ENCODE measurements at regions not wholly inside any gene's neighbourhood (a gene's known extent, or its start where the extent isn't known, plus 50 kb on each side); places are given as distances from the start of the nearest gene placed in this dataset.
"Not testable (repeated sequence)": the region's sequence is repeated elsewhere in the genome, so short reads cannot be mapped to it uniquely, and the experiment has no call there.

DNA sequence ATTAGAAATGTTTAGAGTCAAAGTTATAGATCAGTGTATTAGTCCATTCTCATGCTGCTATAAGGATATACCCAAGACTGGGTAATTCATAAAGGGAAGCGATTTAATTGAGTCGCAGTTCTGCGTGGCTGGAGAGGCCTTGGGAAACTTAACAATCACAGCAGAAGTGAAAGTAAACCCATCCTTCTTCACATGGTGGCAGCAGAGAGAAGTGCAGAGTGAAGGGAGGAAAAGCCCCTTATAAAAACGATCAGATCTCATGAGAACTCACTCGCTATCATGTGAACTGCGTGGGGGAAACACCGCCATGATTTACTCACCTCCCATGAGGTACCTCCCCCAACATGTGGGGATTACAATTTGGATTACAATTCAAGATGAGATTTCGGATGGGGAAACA, 871.5 kb downstream of the DIPK2A start:
- Histone ChIP-seq H3K4me1 (no peaks in the 10 kb centered on the region), H3K27ac (no peak overlapping the region), H3K36me3 (ENCODE audit: insufficient read depth in 1 of 2, low read depth in 1 of 2) (no peaks in the 10 kb centered on the region), H3K4me3 (no peak overlapping the region), H3K27me3 (ENCODE audit: insufficient read depth in 3 of 3, low read length in 2 of 3) (no peaks in the 10 kb centered on the region), H3K9me3 (peaks cover 8% of the 10 kb centered on the region)
- DNase-seq (no peak), ATAC-seq (no peak)
- WGBS, 3 donors: 75 to 89% (median 86%) methylated on average over 8 of the region's 8 CpGs
- TF ChIP-seq, protein P1, sequence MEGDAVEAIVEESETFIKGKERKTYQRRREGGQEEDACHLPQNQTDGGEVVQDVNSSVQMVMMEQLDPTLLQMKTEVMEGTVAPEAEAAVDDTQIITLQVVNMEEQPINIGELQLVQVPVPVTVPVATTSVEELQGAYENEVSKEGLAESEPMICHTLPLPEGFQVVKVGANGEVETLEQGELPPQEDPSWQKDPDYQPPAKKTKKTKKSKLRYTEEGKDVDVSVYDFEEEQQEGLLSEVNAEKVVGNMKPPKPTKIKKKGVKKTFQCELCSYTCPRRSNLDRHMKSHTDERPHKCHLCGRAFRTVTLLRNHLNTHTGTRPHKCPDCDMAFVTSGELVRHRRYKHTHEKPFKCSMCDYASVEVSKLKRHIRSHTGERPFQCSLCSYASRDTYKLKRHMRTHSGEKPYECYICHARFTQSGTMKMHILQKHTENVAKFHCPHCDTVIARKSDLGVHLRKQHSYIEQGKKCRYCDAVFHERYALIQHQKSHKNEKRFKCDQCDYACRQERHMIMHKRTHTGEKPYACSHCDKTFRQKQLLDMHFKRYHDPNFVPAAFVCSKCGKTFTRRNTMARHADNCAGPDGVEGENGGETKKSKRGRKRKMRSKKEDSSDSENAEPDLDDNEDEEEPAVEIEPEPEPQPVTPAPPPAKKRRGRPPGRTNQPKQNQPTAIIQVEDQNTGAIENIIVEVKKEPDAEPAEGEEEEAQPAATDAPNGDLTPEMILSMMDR (IDR thresholded peaks at IDR 0.05): no peak
- intact Hi-C loops (cut with DNase I): no loop called here

DNA sequence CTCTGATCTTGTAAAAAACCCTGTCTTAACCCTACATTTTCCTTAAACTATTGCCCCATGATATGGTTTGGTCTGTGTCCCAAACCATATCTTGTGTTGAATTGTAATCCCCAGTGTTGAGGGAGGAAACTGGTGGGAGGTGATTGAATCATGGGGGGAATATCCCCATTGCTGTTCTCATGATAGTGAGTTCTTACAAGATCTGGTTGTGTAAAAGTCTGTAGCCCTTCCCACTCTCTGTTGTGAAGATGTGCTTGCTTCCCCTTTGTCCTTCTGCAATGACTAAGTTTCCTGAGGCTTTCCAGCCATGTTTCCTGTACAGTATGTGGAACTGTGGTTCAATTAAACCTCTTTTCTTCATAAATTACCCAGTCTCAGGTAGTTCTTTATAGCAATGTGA, 881.4 kb downstream of the DIPK2A start:
- intact Hi-C loops (cut with DNase I): no loop called here
- Histone ChIP-seq H3K27ac (no peak overlapping the region), H3K27me3 (ENCODE audit: insufficient read depth in 3 of 3, low read length in 2 of 3) (no peaks in the 10 kb centered on the region), H3K36me3 (ENCODE audit: insufficient read depth in 1 of 2, low read depth in 1 of 2) (no peaks in the 10 kb centered on the region), H3K9me3 (no peaks in the 10 kb centered on the region), H3K4me1 (no peaks in the 10 kb centered on the region), H3K4me3 (no peak overlapping the region)
- TF ChIP-seq, protein P1 (IDR thresholded peaks at IDR 0.05): no peak
- ATAC-seq (no peak), DNase-seq (no peak)

DNA sequence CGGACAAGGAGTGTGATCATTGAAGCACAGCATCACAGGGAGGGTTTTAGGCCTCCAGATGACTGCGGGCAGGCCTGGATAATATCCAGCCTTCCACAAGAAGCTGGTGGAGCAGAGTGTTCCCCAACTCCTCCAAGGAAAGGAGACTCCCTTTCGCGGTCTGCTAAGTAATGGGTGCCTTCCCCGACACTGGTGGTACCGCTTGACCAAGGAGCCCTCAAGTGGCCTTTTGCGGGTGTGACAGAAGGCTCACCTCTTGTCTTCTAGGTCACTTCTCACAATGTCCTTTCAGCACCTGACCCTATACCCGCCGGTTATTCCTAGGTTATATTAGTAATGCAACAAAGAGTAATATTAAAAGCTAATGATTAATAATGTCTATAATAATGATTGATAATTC, 882.4 kb downstream of the DIPK2A start:
- H3K36me3 ChIP-seq (ENCODE audit: insufficient read depth in 1 of 2, low read depth in 1 of 2); ATAC-seq; H3K27me3 ChIP-seq (ENCODE audit: insufficient read depth in 3 of 3, low read length in 2 of 3); H3K4me1 ChIP-seq; H3K4me3 ChIP-seq; H3K27ac ChIP-seq; DNase-seq; intact Hi-C loops (cut with DNase I); H3K9me3 ChIP-seq: not testable (repeated sequence)
- WGBS, 3 donors: 94 to 97% (median 96%) methylated on average over 9 of the region's 9 CpGs

DNA sequence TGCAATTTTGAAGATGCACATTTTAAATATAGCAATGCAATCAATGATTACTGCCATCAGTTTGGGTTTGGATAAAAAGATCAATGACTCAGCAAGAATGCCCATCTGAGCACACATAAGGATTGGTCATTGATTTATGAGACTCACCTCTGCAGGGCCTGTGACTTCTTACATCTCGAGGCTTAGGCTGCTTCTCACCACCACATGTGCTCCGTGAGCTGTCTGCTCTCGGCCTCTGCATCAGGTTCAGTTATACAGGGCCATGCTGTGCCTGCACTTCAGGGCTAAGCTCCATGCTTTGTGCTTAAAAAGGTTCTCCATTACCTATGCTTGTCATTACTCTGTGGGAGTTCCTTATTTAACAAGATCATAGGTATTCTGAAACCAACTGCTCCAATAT, 887.5 kb downstream of the DIPK2A start:
- TF ChIP-seq, protein P1 (IDR thresholded peaks at IDR 0.05): no peak
- ATAC-seq: no peak
- no peak for DNase-seq
- no peaks in the 10 kb centered on the region for H3K4me1 ChIP-seq
- WGBS, 3 donors: 67 to 74% (median 71%) methylated on average over 3 of the region's 3 CpGs
- intact Hi-C loops (cut with DNase I): no loop called here
- no peak overlapping the region for H3K4me3 ChIP-seq
- H3K9me3 ChIP-seq: no peaks in the 10 kb centered on the region
- no peaks in the 10 kb centered on the region for H3K36me3 ChIP-seq (ENCODE audit: insufficient read depth in 1 of 2, low read depth in 1 of 2)
- H3K27ac ChIP-seq: no peak overlapping the region
- H3K27me3 ChIP-seq (ENCODE audit: insufficient read depth in 3 of 3, low read length in 2 of 3): no peaks in the 10 kb centered on the region

DNA sequence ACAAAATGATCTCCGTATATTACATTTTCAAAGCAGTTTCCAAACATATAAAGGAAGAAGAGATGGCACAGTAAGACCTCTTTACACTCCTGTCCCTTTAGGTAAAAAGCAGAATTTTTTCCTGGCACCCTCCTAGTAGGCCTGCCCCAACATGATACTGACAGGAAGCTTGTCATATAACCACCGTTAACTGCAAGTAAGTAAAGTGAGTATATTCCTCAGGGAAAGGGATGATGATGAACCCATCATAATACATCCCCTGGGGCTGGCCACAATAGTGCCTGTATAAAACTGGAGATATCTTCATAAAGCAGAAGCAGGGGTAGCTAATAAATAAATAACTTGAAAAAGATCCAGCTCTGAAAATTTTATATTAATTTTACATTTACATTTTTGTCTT, 893.0 kb downstream of the DIPK2A start:
- no peak for ATAC-seq
- 60 to 73% (median 60%) methylated on average over 2 of the region's 2 CpGs for WGBS, 3 donors

More for the DNA sequence above, 893.0 kb downstream of the DIPK2A start:
- TF ChIP-seq, protein P1 (IDR thresholded peaks at IDR 0.05): no peak
- Histone ChIP-seq H3K4me3 (no peak overlapping the region), H3K27ac (no peak overlapping the region), H3K36me3 (ENCODE audit: insufficient read depth in 1 of 2, low read depth in 1 of 2) (no peaks in the 10 kb centered on the region), H3K27me3 (ENCODE audit: insufficient read depth in 3 of 3, low read length in 2 of 3) (no peaks in the 10 kb centered on the region), H3K9me3 (no peaks in the 10 kb centered on the region), H3K4me1 (no peaks in the 10 kb centered on the region)
- DNase-seq: no peak
- intact Hi-C loops (cut with DNase I): no loop called here
